Left ventricle myocardium inferior (tissue), 1 donor: ENCODE measurements at regions not wholly inside any gene's neighbourhood (a gene's known extent, or its start where the extent isn't known, plus 50 kb on each side); places are given as distances from the start of the nearest gene placed in this dataset.

ENCODE experiments used
- DNase-seq: peaks from one replicate; pipeline ENCODE4 v3.0.0-alpha.2; 2020
- H3K27ac ChIP-seq: fragments of 200-600 bp; replicated peaks from 2 replicates; pipeline ENCODE4 v1.8.0; 2021
- H3K27me3 ChIP-seq: fragments of 200-600 bp; 2 replicates; pipeline ENCODE4 v1.8.0; 2021; ENCODE audit warnings: low read depth
- H3K36me3 ChIP-seq: fragments of 200-600 bp; 2 replicates; pipeline ENCODE4 v1.8.0; 2021
- H3K4me1 ChIP-seq: fragments of 200-600 bp; 2 replicates; pipeline ENCODE4 v1.8.0; 2021
- H3K4me3 ChIP-seq: fragments of 200-600 bp; 2 replicates; pipeline ENCODE4 v1.8.0; 2021; ENCODE audit warnings: mild to moderate bottlenecking, moderate library complexity
- H3K9me3 ChIP-seq: fragments of 200-600 bp; replicated peaks from 2 replicates; pipeline ENCODE4 v1.8.0; 2021
- CTCF ChIP-seq: fragments of 200-600 bp; IDR thresholded peaks from 2 replicates; pipeline ENCODE4 v1.8.0; 2021; ENCODE audit warnings: antibody characterized with exemption, mild to moderate bottlenecking, borderline replicate concordance
- intact Hi-C: fragments of 100-400 bp; cut with micrococcal nuclease; formaldehyde crosslinking; loops from one replicate; pipeline ENCODE4 v1.11.0; 2022
- donor health status: DM: no; HTN: yes; CAD: no; lungs with severe emphysema.

GRCh38 chr2:10223471-10223870, 79.2 kb upstream of the HPCAL1 start:
- intact Hi-C loops, result no loop called here
- Histone ChIP-seq H3K9me3 (no peaks in the 10 kb centered on the region), H3K36me3 (no peaks in the 10 kb centered on the region), H3K4me1 (peaks cover 12% of the 10 kb centered on the region), H3K4me3 (no peak overlapping the region), H3K27ac (no peak overlapping the region), H3K27me3 (peaks cover 13% of the 10 kb centered on the region)
- TF ChIP-seq CTCF, result no peak
- no peak for DNase-seq

GRCh38 chr2:10223932-10224720, 78.6 kb upstream of the HPCAL1 start:
- H3K9me3 ChIP-seq, result no peaks in the 10 kb centered on the region
- H3K27ac ChIP-seq, result no peak overlapping the region
- H3K36me3 ChIP-seq, result no peaks in the 10 kb centered on the region
- peaks cover 13% of the 10 kb centered on the region for H3K27me3 ChIP-seq
- no peak for DNase-seq
- H3K4me3 ChIP-seq, result no peak overlapping the region
- peaks cover 19% of the 10 kb centered on the region for H3K4me1 ChIP-seq
- intact Hi-C loops, result no loop called here
- TF ChIP-seq CTCF, result no peak

GRCh38 chr2:10224734-10225133, 78.0 kb upstream of the HPCAL1 start:
- H3K9me3 ChIP-seq, result no peaks in the 10 kb centered on the region
- no peak for TF ChIP-seq CTCF
- H3K27me3 ChIP-seq, result peaks cover 13% of the 10 kb centered on the region
- no peak overlapping the region for H3K27ac ChIP-seq
- H3K4me3 ChIP-seq, result no peak overlapping the region
- H3K4me1 ChIP-seq, result peaks cover 23% of the 10 kb centered on the region
- no peak for DNase-seq
- intact Hi-C loops, result no loop called here
- H3K36me3 ChIP-seq, result no peaks in the 10 kb centered on the region

- no peak for DNase-seq
- Histone ChIP-seq H3K27me3 (peaks cover 7% of the 10 kb centered on the region), H3K27ac (no peak overlapping the region), H3K4me3 (no peak overlapping the region), H3K4me1 (peaks cover 27% of the 10 kb centered on the region), H3K36me3 (no peaks in the 10 kb centered on the region), H3K9me3 (no peaks in the 10 kb centered on the region)
- no peak for TF ChIP-seq CTCF
- intact Hi-C loops, result no loop called here
Observed at GRCh38 chr2:10225291-10226037, 77.2 kb upstream of the HPCAL1 start.

- H3K27ac ChIP-seq, result no peak overlapping the region
- no peaks in the 10 kb centered on the region for H3K9me3 ChIP-seq
- TF ChIP-seq CTCF, result no peak
- H3K4me1 ChIP-seq, result peaks cover 26% of the 10 kb centered on the region
- no peak overlapping the region for H3K4me3 ChIP-seq
- peaks cover 7% of the 10 kb centered on the region for H3K27me3 ChIP-seq
- intact Hi-C loops, result no loop called here
- no peaks in the 10 kb centered on the region for H3K36me3 ChIP-seq
- DNase-seq, result no peak
Observed at GRCh38 chr2:10226038-10226724, 76.5 kb upstream of the HPCAL1 start.
